OCI-LY3 (cell line): ENCODE measurements at regions not wholly inside any gene's neighbourhood (a gene's known extent, or its start where the extent isn't known, plus 50 kb on each side); places are given as distances from the start of the nearest gene placed in this dataset.

Source experiments
- CTCF ChIP-seq: fragments of 200-600, 300-600 bp; sonication (generic); IDR thresholded peaks from 2 replicates; pipeline ENCODE4 v1.5.1; 2014; ENCODE audit warnings: antibody characterized with exemption, low read length, low read depth
- EZH2phosphoT487 ChIP-seq: fragments of 200-600 bp; shearing (Covaris generic); IDR thresholded peaks from 2 replicates; pipeline ENCODE4 v1.6.1; 2018; ENCODE audit warnings: antibody characterized with exemption, mixed run types, low read depth

GRCh38 chr3:176074096-176074495, 1123.2 kb downstream of the TBL1XR1 start:
- no peak for TF ChIP-seq CTCF
- no peak for TF ChIP-seq EZH2phosphoT487
